Right hindlimb (tissue), 1 donor: ENCODE measurements at regions not wholly inside any gene's neighbourhood (a gene's known extent, or its start where the extent isn't known, plus 50 kb on each side); places are given as distances from the start of the nearest gene placed in this dataset.

Source experiments
- DNase-seq: peaks from one replicate; pipeline ENCODE4 v3.0.0-alpha.2; 2018

- no peak for DNase-seq
Measured at GRCh38 chr9:88033359-88033702, 59.0 kb upstream of the CDK20 start.

DNA sequence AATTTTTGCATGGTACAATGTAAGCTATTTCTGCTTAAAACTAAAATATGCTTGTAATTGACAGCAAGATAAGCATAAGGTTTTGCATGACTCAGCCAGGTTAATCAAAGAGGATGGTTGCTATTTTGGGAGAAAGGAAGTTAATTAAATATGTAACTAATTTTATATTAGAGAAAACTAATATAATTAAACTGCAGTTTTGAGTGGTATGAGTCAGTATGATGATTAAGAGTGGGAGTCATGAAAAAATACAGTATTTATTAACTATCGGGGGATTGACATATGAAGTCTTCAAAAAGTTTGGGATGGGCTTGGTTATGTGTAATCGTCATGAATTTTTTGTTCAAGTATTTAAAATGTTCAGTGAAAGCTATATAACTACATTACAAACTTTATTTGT is 54.0 kb upstream of the CDK20 start:
- no peak for DNase-seq

DNA sequence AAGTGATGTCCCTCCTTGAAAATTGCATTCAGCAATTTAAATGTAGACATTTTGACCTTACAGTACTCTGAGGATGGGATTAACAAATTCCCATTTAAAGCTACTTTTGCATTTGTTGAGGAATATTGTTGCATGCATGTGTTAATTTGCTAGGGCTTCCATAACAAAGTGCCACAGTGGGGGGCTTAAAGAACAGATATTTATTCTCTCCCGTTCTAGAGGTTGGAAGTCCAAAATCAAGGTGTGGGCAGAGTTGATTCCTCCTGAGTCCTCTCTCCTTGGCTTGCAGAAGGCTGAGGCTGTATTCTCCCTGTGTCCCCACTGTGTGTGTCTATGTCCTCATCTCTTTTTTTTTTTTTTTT is 51.8 kb upstream of the CDK20 start:
- no peak for DNase-seq

DNA sequence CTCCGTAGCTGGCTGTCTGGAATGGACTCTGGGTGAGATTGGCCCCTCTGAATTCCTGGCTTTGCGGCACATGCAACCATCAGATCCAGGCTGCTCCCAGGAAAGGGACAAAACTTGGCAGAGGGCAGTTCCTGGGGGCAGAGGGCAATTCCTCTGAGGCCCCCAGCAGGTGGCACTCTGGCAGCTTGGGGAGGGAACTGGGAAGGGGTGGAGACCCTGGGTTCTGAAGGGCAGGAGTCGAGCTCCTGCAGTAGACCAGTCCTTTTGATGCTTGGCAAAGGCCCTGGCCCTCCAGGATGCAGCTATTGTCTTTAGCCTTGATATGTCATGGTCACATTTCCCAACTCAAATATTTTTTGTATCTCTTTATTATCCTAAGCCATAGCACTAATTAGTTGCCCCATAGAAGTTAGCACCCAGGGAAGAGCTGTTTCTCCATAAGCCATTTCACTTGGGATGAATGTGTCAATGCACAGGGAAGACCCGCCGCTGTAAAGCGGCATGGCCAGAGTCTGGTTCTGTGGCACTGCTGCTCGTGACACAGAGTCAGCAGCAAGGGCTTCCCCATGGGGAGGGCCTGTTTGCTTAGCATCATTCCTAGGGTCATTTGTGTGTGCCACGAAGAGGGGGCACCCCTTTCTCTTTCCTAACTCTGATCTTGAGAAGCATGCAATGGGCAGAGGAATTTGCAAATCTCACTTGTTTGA is 51.2 kb upstream of the CDK20 start:
- DNase-seq: no peak

DNA sequence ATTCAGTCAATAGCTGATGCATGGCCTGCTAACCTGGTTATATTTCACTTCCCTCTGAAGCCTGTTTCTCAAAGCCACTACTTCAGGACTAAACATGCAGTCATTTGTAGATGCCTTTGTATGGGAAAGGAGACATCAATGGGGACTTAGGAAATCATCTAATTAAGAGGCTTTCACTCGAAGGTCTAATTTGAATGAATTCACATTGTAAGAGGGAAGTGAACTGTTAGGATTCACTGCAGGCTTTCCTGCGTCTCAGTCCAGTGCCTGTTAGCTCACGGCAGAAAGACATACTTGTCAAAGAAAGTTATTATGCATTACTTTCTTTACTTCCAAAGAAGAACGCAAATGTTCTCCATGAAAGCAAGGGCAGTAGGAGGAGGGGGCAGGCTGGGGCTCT is 50.6 kb upstream of the CDK20 start:
- DNase-seq: no peak
